ENCODE measurements at regions not wholly inside any gene's neighbourhood (a gene's known extent, or its start where the extent isn't known, plus 50 kb on each side); places are given as distances from the start of the nearest gene placed in this dataset.

DNA sequence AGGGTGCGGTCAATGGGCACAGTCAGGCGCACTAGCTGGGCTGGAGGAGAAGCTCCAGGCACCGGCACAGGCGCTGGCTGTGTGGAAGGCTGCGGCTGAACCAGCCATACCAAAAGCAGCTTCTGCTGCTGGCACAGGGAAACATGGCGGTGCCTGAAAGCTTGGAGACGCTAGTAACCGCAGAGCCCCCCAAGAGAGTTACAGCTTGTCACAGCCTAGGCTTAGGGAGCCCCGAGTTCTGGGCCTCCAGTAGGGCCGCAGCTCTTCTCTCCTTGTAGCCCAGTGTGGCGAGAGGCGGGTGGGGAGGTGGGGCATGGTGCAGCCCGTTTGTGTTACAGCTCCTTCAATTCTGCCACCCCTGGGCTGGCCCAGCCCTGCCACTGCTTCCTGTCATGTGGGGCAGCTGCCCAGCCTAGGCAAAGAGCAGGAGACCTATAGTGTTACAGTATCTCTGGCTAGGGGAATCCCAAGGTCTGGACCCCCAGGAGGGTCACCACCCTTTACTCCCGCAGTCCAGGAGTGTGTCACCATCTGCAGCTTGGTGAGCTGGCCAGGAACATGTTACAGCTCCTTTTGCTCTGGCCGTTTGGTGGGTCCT, 58.6 kb upstream of the MANEA start:
- H3K79me2 ChIP-seq (ENCODE audit: control insufficient read depth, insufficient read depth, low read length): no peaks in the 10 kb centered on the region
- no peak for TF ChIP-seq POLR2A (IDR thresholded peaks at IDR 0.05; ENCODE audit: low read depth, low read length)
- TF ChIP-seq CTCF (IDR thresholded peaks at IDR 0.05 in 2 of 3, conservative IDR thresholded peaks at IDR 0.05 in 1 of 3; ENCODE audit: control insufficient read depth in 2 of 3, extremely low read depth in 1 of 3, insufficient read depth in 1 of 3, low read depth in 3 of 3, low read length in 3 of 3): no peak
- TF ChIP-seq CUX1 (IDR thresholded peaks at IDR 0.05; ENCODE audit: insufficient replicate concordance, low read depth, low read length): no peak
- intact Hi-C loops (cut with micrococcal nuclease; ENCODE audit: unreplicated experiment) (no loop called here), in situ Hi-C loops (cut with MboI) (no loop called here)
- no peak overlapping the region for H3K27ac ChIP-seq (ENCODE audit: control insufficient read depth, insufficient read depth)
- no TSS peak for BruUV-seq (replicated peaks)
- no peak overlapping the region for H2AFZ ChIP-seq (ENCODE audit: control insufficient read depth, low read depth, low read length)
- ChIA-PET POLR2A (interaction anchor here (0.5 kb wide), 1 partner anchor 59 kb away, joined by 3 read pairs; the partner anchor contains the start of gene MANEA), SMC1A (ENCODE audit: uncharacterized antibody, unreplicated experiment) (no interaction called here), CTCF (no interaction called here), RAD21 (ENCODE audit: unreplicated experiment) (interaction anchor here (0.6 kb wide), 1 partner anchor 19 kb away, joined by 6 read pairs; no protein-coding TSS in a partner anchor)
- no peak overlapping the region for H3K9ac ChIP-seq (ENCODE audit: control insufficient read depth, insufficient read depth, low read length)
- ATAC-seq (peak; percentile 38; the same call in 1 of the 3 replicates), FAIRE-seq (no peak), DNase-seq (ENCODE audit: low read depth, low spot score) (no peak)
- H3K4me2 ChIP-seq (ENCODE audit: control insufficient read depth, insufficient read depth): no peak overlapping the region
- H3K4me3 ChIP-seq: no peak overlapping the region
- no peaks in the 10 kb centered on the region for H3K36me3 ChIP-seq (ENCODE audit: control insufficient read depth in 2 of 2, insufficient read depth in 2 of 2, low read length in 1 of 2)
- 45% methylated on average over 15 of the region's 15 CpGs for WGBS (ENCODE audit: insufficient coverage, insufficient replicate concordance, low lambda C conversion rate, missing lambda C conversion rate)
- no peaks in the 10 kb centered on the region for H3K27me3 ChIP-seq (replicated peaks in 1 of 2; ENCODE audit: control insufficient read depth in 2 of 2, insufficient read depth in 2 of 2, low read length in 1 of 2)
- no peaks in the 10 kb centered on the region for H3K4me1 ChIP-seq (ENCODE audit: control insufficient read depth, insufficient read depth, low read length)
- no peaks in the 10 kb centered on the region for H3K9me3 ChIP-seq (replicated peaks; ENCODE audit: control insufficient read depth, insufficient read depth, low read length)
- H4K20me1 ChIP-seq (ENCODE audit: control insufficient read depth, insufficient read depth): no peaks in the 10 kb centered on the region

Measured in GM12878 (cell line).